ENCODE measurements at regions not wholly inside any gene's neighbourhood (a gene's known extent, or its start where the extent isn't known, plus 50 kb on each side); places are given as distances from the start of the nearest gene placed in this dataset.

GRCh38 chr4:104969394-104970082, 177.1 kb upstream of the TET2 start:
- DNase-seq: no peak

GRCh38 chr4:104971462-104971861, 175.2 kb upstream of the TET2 start:
- DNase-seq: no peak

DNA sequence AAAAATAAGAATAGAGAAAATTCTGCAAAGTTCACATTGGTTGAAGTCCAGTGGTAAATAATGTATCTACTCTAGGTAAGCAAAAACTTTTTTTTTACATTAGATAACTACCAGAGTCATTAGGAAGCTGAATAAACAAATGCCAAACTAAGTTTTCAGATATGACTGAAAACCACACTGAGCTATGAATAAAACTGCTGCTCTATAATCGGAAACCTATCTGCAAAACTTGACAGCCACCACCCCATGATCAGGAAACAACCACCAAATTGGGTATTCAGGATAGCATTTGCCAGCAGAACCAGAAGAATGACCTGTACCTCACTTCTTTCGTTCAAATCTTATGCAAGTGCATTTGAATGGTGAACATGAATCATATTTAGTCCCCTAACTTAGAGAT, 173.0 kb upstream of the TET2 start:
- no peak for DNase-seq

- no peak for DNase-seq
These were observed 171.1 kb upstream of the TET2 start for GRCh38 chr4:104975617-104976016.

- DNase-seq: no peak
These were observed 170.4 kb upstream of the TET2 start for GRCh38 chr4:104976262-104976661.

DNA sequence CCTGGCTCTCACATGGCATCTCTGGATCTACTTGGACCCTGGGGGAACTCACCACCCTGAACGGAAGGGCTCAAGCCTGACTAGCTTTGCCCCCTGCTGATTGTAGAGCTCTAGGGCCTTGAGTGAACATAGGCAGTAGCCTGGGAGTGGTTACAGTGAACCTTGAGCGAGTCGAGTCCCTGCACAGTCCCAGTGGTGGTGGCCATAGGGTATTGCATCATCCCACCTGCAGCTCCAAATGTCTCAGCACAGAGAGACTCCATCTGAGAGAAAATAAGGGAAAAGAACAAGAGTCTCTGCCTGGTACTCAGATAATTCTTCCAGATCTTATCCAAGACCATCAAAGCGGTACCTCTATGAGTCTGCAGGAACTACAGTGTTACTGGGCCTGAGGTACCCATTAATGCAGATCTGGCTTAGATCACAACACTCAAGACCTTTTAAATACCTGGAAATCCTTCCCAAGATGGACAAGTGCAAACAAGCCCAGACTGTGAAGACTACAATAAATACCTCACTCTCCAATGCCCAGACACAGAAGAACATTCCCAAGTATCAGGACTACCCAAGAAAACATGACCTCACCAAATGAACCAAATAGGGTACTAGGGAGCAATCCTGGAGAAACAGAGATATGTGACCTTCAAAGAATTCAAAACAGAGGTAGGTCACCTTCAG, 167.5 kb upstream of the TET2 start:
- no peak for DNase-seq

- DNase-seq: no peak
These were observed 163.0 kb upstream of the TET2 start for GRCh38 chr4:104983615-104984179.

DNA sequence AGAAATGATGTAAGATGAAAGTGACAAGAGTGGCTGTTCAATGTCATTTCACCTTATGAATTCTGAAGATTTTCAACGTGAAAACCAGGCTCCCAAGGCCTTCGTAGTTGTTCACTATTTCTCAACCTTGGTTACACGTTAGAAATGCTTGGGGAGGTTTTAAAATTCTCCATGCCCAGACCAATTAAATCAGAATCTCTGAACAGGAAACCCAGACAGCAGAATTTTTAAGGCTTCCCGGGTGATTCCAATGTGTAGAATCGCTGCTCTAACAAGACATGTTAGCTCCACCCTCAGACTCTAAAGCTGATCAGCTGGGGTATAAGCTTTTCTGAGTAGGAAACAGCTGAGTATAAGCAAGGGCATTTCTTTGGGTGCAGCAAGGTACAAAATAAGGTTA, 160.4 kb upstream of the TET2 start:
- no peak for DNase-seq

DNA sequence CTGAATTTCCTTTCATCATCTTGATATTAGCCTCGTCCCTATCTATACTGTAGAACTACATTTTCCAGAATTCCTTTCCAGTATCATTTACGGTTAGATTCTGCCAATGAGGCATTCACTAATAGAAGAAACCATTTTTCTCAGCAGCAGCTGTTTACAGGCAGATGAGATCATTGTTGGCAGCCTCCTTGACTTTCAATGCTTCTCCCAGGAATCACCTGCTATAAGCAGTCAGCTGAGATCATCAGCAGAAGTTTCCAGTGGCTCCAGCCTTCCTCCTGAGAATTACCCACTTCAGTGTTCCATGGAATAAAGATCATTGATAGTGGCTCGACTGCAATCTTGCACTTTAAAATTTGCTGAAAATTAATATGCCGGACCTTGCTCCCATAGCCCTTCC, 157.3 kb upstream of the TET2 start:
- no peak for DNase-seq

GRCh38 chr4:105002278-105002677, 144.4 kb upstream of the TET2 start:
- no peak for DNase-seq

DNA sequence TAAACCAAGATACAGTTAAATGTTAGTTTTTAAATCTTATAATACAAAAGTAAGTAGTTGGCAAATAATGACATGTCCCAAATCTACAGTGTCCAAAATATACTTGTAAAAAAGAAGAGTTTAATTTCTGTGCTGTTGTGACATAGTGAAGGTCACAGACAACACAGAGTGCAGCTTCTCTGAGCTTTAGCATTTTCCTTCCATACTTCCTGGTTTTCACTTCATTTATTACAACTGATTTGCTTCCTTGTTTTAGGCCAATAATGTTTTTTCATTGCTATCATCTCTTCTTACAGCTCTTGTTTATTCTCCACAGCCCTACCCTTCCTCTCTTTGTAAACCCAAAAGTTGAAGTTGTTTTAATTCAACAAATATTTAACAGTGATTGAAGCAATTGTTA, 132.4 kb upstream of the TET2 start:
- no peak for DNase-seq

GRCh38 chr4:105014635-105015034, 132.0 kb upstream of the TET2 start:
- DNase-seq: no peak

DNA sequence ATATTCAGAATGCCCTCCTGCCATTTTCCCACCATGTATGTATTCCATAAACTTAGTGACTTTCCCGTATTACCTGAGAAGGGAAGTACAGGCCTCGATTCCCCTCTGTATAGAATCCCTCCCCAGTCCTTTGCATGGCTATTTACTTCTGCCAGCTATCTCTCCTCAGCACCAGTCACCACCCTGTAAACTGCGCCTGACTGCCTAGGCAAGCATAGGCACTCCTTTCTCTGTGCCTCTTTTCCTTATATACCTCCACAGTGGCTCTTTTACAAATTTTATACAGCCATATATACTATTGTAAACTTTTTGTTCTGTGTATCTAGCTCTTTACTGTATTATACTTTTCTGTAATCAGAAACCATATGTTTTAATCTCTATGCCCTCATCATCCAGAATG, 130.9 kb upstream of the TET2 start:
- DNase-seq: no peak

GRCh38 chr4:105022811-105023667, 123.6 kb upstream of the TET2 start:
- DNase-seq: no peak

DNA sequence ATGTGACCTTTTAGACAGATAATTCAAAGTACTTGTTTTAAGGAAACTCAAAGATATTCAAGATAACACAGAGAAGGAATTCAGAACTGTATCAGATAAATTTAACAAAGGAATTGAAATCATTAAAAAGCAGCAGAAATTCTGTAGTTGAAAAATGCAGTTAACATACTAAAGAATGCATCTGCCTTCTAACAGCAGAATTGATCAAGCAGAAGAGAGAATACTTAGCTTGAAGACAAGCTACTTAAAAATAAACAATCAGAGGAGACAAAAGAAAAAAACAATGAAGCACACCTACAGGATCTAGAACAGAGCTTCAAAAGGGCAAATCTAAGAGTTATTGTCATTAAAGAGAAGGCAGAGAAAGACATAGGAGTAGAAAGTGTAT, 123.0 kb upstream of the TET2 start:
- no peak for DNase-seq

DNA sequence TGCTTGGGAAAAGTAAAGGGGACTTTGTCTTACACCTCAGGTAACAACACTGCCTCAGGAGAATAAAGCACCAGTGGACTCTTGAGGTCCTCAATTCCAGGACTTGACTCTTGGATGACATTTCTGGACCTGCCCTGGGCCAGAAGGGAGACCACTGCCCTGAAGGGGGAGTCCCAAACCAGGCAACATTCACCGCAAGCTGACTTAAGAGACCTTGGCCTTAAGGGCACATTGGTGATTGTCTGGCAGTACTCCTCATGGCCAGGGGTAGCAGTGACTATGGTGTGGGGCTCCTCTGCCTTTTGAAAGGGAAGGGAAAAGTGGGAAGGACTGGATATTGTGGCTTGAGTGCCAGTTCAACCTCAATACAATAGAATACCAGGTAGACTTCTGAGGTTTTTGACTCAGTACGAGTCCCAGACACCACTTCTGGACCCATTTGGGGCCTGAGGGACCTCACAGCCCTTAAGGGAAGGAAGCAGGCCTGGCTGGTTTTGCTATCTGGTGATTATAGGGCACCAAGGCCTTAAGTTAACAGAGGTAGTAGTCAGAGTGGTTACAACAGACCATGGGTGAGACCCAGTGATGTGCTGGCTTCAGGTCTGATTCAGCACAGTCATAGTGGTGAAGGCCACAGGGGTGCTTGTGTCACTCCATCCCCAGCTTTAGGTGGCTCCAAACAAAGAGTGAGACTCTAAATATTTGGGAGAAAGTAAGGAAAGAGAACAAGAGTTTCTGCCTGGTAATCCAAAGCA, 121.2 kb upstream of the TET2 start:
- DNase-seq: no peak

- DNase-seq: no peak
These were observed 109.7 kb upstream of the TET2 start for GRCh38 chr4:105036991-105037390.

- no peak for DNase-seq
These were observed 104.2 kb upstream of the TET2 start for GRCh38 chr4:105042451-105042850.

DNA sequence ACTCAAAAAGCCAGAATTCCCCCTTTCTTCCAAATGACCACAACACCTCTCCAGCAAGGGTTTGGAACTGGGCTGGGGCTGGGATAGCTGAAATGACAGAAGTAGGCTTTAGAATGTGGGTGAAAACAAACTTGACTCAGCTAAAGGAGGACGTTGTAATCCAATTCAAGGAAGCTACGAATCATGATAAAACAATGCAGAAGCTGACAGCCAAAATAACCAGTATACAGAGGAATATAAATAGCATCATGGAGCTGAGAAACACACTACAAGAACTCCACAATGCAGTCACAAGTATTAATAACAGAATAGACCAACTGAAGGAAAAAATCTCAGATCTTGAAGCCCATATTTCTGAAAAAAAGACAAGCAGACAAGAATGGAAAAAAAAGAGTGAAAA, 95.8 kb upstream of the TET2 start:
- DNase-seq: no peak

DNA sequence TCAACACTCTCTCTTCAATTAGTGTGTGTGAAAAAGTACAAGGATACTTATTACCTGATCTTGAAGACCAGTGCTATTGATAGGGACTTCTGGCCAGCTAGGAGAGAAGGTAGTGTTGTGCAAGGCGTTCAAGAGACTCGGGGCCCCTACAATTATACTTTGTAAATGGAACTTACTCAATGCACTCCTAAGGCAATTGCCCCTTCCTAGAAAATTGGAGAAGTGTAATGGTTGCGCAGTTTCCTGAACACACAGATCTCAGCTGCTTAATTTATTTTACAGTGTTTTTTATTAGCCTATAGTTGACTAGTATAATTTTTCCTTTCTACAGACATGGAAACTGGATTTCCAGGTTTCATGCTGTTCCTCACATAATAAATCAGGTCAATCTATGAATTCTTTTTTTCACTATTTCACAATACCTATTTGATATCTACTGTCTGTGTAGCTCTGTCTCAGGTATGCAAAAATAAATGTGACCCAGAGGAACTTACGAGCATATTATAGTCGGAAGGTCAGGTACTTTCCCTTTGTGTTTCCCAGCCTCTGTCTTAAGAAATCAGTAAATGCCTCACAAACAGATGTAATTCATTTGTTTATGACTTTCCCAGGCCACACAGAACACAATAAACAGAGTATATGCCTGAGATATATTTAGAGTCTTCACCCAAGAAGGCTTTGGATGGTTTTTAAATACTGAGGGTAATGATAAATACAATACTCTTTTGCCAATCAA, 89.1 kb upstream of the TET2 start:
- no peak for DNase-seq

- no peak for DNase-seq
These were observed 88.4 kb upstream of the TET2 start for GRCh38 chr4:105058177-105058812.

GRCh38 chr4:105059337-105059736, 87.3 kb upstream of the TET2 start:
- DNase-seq: no peak

All from activated naive CD4-positive, alpha-beta T cell treated with anti-CD3 and anti-CD28 coated beads, Interleukin-2, amount 50 U/mL, for 16 hours (primary cell).